NOMO-1 treated with DMSO at 0.1 percent for 48 hours (cell line): ENCODE measurements at regions not wholly inside any gene's neighbourhood (a gene's known extent, or its start where the extent isn't known, plus 50 kb on each side); places are given as distances from the start of the nearest gene placed in this dataset.

Experiments
- DNase-seq: peaks from one replicate; lab custom pipeline; 2025; ENCODE audit not compliant: unreplicated experiment; lab: John Stamatoyannopoulos, UW

GRCh38 chr2:235391921-235392615 lies 101.8 kb upstream of the AGAP1 start:
- no peak for DNase-seq

DNA sequence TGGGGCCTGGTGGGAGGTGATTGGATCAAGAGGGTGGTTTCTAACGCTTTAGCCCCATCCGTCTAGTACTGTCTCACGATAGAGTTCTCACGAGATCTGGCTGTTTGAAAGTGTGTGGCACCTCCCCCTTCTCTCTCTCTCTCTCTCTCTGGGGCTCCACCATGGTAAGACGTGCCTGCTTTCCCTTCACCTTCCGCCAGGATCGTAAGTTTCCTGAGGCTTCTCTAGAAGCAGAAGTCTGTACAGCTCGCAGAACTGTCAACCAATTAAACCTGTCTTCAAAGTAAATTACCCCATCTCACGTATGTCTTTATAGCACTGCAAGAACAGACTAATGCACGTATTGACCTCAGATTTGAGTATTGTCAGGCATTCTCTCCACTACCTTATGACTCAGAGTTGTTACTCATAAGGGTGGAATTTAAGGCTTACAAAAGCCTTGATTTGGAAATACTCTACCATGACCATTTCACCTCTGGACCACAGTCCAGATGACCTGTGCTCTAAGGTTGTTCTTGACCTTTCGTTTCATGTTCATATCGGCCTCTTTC lies 99.5 kb upstream of the AGAP1 start:
- DNase-seq: no peak

DNA sequence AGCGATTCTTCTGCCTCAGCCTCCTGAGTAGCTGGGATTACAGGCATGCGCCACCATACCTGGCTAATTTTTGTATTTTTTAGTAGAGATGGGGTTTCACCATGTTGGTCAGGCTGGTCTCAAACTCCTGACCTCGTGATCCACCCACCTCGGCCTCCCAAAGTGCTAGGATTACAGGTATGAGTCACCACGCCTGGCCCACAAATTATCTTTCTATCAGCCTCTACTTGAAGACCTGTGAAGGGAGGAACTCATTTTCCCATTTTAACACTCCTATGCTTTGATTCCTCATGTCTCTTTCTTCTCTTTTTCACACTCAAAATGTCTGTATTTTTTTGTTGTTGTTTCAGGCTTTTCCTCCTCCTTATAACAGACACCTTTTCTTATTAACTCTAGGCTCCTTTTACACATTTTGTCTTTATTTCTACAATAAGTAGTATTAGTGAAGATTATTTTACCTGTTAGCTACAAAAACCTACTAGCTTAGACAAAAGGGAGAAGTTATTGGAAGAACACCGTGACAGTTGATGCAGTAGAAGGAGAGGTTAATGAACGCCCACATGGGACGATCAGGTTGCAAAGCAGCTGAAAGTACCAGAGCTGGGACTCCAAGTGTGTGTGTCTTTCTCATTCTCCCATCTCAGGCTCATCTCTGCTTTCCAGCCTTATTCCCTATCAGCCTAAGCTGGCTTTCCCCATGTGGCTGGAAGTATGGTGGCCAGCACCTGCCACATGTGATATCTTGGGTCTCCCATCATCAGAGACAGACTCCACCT lies 97.6 kb upstream of the AGAP1 start:
- DNase-seq: no peak

- DNase-seq: no peak
Measured at GRCh38 chr2:235398321-235398720, 95.5 kb upstream of the AGAP1 start.

- no peak for DNase-seq
Measured at GRCh38 chr2:235399895-235400294, 93.9 kb upstream of the AGAP1 start.

- DNase-seq: no peak
Measured at GRCh38 chr2:235402422-235402821, 91.4 kb upstream of the AGAP1 start.

GRCh38 chr2:235405612-235406361 lies 88.1 kb upstream of the AGAP1 start:
- DNase-seq: no peak

DNA sequence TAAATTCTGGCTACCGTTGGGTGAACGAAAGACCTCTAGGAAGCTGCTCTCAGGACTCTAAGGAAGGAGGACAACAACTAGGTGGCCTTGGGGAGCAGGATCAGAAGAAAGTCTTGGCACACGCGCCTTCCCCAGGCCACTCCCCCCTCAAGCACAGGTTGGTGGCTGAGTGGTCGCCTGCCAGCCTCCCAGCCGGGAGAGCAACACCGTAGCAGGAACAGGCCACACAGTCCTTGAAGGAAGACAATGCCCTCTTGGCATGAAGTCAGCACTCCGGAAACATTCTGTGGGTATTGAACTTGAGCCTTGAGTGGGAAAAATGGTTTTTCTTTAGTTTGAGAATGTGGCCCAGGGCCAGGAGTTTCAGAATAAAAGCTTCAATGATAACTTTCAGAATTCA lies 87.4 kb upstream of the AGAP1 start:
- no peak for DNase-seq

DNA sequence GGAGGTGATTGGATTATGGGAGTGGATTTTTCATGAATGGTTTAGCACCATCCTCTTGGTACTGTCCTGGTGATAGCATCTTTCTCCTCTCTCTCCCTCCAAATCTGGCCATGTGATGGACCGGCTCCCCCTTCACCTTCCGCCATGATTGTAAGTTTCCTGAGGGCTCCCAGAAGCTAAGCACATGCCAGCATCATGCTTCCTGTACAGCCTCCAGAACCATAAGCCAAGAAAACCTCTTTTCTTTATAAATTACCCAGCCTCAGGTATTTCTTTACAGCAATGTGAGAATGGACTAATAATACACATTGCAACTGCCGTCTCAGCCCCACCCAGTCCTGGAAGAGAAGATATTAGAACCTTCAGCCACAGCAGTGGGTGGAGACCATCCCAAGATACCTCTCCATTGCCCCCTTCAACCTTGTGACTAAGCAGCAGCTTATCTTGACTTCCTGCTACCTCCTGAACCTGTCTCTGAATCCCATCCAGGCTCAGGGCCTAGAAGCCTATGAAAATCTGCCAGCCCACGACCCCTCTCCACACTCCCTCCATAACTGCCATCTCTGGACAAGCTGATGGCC lies 81.8 kb upstream of the AGAP1 start:
- no peak for DNase-seq

DNA sequence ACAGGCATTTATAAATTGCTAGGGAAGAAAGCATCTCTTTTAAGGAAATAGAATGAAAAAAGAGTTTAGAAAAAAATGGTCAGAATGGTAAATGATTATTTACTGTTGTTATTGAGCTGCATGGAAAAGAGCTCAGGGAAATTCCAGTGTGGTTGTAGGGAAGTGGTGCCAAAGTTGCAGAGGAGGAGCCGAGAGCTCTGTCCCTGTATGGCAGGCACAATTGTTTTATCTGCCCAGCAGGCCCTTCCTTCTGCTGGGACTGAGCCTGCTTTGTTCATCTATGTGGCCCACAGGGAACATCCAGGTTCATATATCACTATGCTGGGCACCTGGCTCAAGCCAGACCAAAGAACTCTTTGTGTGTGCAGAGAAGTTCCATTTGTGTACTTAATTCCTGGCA lies 80.8 kb upstream of the AGAP1 start:
- DNase-seq: no peak

- DNase-seq: no peak
Measured at GRCh38 chr2:235414422-235414821, 79.4 kb upstream of the AGAP1 start.

DNA sequence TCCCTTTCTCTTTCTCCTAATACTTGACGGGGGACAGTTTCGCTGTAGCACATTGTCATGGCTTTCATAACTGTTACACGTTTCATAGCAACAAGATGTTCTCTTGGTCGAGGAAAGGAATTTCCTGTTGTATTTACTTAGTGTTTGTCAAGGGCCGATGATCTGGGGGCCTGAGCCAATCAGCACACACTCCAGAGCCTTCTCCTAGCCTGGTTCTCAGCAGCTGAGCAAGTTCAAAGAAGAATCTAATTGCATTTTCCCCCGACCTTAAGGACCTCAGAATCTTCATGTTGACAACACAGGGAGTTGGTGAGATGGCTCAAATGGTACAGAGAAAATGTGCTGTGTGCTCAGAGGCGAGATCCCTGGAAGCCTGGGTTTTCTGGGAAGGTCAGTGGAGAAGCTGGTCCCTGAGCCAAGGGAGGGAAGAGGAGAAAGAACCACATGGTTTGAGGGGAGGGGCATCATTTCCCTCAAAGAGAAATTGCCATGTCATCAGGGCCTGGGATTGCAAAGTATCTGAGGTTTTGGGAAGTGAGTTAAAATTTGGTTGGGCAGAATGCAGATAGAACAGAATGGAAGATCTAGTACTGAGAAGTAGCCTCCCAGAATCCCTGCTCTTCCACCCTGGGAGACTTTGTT lies 76.9 kb upstream of the AGAP1 start:
- no peak for DNase-seq

DNA sequence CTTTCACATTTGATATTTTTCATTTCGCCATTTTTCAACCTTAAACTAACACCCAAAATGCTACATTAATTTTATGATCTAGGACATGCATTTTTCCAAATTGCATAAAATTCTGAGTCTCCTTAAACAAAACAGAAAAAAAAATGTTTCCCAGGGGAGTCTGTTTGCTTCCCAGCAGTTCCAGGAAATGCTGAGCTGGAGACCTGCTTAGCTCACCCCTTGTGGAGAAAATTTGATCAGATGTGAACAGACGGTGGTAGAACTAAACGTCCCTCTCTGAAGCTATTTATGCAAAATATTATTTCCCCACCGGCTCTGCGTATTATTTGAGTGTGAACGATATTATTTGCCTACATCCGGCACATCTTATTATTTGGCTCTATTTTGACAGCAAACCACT lies 74.9 kb upstream of the AGAP1 start:
- DNase-seq: no peak

- DNase-seq: no peak
Measured at GRCh38 chr2:235419996-235420395, 73.8 kb upstream of the AGAP1 start.

DNA sequence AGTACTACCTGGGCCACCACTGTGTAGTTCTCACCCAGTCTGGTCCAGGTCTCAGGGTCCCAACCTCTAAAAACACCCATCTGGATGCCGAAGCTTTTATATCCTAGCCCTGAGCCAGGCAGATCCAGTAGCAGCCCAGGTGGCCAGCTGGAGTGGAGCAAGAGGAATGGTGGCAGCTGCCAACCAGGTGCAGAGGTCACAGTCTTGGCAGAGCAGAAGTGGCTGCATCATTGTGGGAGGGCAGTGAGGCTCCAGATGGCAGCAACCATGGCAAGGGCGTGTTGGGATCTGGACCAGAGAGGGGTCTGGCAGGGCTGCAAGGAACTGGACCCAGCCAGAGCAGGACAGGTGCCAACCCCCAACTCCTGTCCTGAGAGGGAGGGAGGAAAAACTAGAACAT lies 72.2 kb upstream of the AGAP1 start:
- DNase-seq: no peak

DNA sequence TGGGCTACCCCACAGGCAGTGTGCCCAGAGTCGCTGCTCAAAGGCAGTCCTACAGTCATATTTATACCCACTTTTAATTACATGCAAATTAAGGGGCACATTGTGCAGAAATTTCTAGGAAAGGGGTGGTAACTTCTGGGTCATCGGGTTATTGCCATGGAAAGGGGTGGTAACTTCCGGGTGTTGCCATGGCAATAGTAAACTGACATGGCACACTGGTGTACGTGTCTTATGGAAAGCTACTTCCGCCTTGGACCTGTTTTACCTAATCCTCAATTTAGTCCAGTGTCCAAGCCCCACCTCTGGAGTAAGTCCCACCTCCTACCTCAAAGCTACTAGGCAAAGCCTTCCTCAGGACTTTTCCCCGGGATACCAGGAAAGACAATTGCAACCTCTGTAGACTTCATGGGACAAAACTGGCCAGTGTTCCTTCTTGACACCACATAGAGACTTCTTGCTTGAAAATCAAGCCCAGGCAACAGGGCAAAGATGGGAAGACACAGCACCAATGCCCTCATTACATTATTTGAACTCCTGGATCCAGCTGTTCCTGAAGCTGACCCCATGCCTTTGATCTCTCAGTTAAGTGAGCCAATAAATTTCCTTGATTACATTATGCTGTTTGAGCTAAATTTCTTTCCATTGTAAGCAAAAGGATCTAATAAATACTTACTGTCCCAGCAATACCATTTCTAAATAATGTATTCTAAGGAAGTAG lies 63.3 kb upstream of the AGAP1 start:
- no peak for DNase-seq

DNA sequence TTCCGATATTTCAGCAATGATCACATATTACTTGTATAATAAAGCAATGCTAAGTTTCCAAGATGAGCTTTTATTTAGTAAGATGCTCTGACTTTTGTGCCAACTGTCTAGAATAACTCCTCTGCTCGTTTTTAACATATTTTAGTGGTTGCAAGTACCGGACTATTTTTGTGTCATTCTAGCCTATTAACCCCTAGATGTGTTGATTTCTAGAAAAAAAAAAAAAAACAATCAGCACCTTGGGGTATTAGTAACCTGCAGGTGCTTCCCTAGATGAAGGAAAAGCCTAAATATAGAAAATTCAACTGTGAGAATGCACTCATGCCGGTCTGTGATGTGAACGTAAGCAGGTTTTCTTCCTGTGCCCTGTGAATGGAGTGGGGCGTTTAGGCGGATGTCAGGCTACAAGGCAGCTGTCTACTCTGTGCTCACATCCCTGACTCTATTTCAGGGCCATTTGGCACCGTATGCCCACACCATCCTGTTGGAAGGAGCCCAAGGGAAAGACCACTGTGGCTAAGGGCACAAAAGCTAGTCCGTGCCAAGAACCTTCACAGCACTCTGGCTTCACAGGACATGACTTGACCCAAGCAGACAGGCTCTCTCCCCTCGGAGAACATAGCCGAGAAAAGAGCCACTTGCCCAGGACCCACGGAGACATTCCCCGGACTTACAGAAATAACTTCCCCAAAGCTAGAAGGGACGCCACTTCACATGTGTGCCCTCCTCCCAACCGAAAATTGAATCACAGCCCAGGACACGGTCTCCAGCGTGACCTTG lies 60.9 kb upstream of the AGAP1 start:
- DNase-seq: no peak

GRCh38 chr2:235433860-235434259 lies 60.0 kb upstream of the AGAP1 start:
- peak; percentile 8 for DNase-seq

DNA sequence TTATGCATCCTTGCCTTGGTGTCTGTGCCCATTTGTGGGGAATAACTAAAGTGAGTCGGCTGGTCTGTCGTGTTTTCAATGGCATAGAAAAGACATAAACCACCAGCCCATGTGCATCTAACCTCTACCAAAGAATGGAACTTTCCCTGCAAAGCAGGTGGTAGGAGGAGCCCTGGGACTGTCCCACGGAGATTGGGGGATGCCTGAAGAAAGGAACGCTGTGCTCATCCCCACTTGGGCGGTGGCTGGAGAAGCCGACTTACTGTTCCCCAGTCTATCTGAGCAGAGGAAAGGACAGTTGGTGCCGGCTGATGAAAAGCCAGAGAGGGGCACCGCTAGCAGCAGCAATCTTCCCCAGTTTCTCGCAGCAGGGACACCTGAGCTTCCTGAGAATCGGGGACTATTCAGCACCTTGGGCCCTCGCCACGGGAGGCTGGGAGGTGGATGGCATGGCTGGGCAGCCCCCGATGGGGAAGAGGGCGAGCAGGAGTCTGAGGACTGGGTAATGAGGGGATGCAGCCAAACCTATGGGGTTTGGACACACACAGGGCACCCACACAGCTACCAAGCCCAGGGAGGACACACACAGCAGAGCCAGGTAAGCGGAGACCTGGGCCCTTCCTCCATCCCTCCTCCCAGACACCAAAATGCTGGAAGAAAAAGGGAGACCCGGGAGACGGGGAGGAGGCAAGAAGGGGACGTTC lies 53.7 kb upstream of the AGAP1 start:
- no peak for DNase-seq
